Dermis microvascular lymphatic vessel endothelial cell (primary cell): ENCODE measurements at regions not wholly inside any gene's neighbourhood (a gene's known extent, or its start where the extent isn't known, plus 50 kb on each side); places are given as distances from the start of the nearest gene placed in this dataset.
"Not testable (repeated sequence)": the region's sequence is repeated elsewhere in the genome, so short reads cannot be mapped to it uniquely, and the experiment has no call there.

Experiments used
- DNase-seq, 2 donors: peaks; one replicate each; pipeline versions ENCODE4 v3.0.0 to v3.0.0-alpha.2; 2010; ENCODE audit warnings: low read depth in 2 of 2

DNA sequence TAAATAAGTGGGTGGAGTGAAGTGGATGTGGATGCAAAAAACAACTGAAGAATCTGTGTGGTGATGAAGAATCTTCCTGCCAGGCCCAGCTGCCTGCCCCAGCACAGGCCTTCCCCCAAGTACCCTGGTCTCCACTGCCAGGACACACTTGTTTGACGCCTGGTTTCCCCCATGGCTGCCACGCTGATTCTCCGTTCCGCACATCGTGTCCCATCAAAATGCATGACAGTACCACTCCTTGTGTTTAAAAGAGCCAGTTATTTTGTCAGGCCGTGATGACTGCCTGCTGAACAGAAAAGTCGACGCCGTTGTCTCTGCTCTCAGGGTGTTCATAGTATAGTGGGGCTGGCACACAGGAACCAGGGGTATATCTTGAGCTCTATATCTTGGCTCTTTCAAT lies 50.3 kb upstream of the KYNU start:
- no peak for DNase-seq

DNA sequence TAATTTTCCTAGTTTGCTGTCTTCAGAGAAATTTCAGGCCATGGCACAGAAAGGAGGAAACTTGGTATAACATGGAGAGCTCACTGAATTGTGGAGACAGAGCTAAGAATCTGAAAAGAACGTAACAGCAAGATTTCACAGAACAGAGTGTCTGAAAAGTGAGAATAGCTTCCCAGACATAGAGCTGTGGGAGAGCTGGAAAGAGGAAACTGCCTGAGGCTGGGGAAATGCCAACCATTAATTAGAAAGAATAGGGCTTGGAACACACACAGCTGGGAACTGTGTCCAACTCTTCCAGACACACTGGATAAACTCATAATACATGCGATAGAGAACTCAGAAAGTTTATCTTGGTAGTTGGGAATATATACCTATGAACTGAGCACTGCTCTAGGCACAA lies 51.6 kb upstream of the KYNU start:
- peak in 1 of 2 donors; percentile 68 for DNase-seq

DNA sequence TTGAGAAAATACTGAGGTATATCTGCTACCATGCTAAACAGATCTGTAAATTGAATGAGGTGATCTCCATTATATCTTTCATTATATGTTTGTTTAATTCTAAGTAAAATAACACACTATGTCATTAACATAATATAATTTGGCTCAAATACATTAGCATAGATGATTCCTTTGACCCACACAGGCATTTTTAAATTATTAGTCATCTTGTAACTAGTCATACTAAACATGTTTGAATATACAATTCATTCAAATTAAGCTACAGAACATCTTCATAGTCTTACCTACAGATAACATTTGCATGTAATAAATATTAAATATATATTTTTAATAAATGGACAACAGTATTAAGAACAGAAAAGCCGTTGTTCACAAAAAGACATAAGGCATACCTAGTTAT lies 52.7 kb upstream of the KYNU start:
- DNase-seq, result no peak

DNA sequence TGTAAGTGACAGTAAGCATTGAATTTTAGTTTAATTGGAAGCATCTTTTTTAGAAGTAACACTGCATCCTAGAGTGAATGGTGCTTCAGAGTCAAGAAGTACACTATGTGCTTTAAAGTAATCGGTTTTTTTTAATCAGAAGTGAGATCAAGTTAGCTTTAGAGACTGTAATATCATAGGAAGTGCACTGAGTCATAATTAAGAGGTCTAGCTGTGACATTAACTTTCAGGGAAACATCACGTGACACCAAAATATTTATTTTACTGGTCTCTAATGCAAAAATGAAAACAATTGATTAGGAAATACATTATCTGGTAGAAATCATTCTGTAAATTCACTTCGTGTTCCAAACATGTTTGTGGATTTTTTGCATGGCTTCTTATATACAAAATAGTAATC lies 55.3 kb upstream of the KYNU start:
- peak in 1 of 2 donors; percentile 45 for DNase-seq

DNA sequence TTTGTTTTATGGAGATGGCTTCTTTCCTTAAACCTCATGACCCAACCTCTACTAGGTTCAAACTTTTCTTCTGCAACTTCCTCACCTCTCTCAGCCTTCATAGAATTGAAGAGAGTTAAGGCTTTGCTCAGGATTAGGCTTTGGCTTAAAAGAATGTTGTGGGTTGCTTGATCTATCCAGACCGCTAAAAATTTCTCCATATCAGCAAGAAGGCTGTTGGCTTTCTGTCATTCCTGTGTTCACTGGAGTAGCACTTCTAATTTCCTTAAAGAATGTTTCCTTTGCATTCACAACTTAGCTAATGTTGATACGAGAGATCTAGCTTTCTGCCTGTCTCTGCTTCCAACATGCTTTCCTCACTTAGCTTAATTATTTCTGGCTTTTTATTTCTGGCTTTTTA lies 58.1 kb upstream of the KYNU start:
- no peak for DNase-seq

DNA sequence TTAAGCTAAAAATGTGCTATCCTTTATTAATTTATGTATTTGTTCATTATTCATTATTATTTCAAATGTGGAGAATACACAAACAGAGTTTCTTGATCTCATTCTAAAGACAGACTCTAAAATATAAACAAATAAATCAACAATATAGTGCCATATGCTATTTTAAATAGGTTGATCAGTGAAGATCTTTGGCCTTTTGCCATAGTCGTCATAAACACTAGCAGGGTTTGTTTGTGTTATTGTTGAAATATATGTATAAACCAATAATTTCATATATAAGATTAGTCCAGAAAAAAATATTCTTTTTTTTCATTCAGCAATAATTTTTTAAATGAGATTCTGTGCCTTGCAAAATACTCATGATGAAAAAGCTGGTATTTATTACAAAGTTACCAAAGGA lies 62.1 kb upstream of the KYNU start:
- no peak for DNase-seq

DNA sequence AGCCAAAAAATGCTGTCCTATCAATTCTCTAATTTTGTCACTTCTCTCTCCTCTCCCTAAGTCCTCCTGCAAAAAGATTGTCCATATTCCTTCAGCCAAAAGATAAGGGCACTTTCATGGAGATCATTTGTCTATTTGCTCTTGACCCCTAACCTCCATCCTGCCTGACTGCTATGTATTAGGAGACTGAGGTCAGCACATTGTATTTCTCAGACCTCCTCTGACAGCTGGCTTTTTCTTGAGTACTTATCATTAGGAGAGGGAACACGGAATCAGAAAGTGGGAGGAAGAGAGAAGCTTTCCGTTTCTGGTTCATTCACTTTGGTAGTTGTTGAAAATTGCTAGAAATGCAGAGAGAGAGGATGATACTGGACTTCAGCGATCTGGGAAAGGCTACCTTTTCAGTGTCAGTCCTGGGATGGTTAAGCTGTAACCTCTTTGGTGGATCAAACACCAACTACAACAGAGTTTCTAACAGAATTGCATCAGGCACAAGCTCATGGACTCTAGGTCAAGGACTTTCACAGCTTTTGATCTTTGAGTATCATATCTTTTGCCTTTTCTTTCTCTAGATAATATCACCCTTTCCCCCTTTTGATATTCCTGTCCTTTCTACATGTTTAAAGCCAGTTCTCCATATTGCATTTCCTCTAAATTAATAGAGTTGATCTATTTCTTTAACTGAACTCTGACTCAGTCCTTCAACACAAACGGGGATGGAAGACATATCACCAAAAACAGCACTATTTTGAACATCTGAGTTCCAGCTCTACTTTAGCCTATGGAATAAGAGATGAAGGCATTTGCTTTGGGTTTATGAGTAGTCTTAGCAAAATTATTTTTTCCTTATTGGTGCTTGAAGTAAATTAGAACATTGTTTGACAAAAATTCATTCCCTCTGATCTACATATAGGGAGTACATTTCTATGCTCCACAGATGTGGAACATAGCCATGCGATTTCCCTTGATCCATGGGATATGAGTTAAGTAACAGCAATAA lies 63.3 kb upstream of the KYNU start:
- DNase-seq, result no peak

DNA sequence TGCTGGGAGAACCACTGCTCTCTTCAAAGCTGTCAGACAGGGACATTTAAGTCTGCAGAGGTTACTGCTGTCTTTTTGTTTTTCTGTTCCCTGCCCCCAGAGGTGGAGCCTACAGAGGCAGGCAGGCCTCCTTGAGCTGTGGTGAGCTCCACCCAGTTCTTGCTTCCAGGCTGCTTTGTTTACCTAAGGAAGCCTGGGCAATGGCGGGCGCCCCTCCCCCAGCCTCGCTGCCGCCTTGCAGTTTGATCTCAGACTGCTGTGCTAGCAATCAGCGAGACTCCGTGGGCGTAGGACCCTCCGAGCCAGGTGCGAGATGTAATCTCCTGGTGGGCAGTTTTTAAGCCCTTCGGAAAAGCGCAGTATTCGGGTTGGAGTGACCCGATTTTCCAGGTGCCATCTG lies 65.8 kb upstream of the KYNU start:
- DNase-seq, result not testable (repeated sequence)

DNA sequence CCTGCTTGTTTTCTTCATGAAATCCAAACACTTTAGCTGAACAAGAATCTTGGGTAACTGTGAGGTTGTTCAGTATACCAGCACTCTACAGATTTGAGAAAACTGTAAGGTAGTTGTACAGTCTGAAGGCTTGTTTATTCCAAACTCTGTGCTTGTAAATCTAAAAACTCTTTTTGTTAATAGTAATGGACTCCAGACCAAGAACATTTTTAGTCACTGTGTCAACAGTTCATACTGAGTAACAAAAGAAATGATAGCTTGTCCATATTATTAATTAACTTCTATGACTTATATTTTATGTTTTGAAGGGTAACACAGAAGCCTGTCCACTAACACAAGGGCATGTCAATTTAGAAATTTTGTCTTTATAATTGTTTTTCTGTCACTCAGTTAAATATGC lies 72.2 kb upstream of the KYNU start:
- no peak for DNase-seq

DNA sequence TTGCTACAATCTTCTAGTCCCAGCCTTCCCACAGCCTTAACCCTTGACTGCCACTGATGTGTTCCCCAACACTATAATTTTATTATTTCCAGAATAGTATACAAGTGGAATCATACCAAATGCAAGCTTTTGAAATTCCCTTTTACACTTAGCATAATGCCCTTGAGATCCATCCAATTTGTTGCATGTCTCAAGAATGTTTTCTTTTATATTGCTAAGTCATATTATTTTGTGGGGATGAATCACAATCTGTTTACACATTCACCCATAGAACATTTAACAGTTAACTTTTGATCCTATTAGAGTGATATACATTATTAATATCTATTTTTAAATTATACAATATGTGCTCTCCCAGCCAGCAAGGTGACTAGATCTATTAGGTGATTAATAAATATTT lies 74.3 kb upstream of the KYNU start:
- no peak for DNase-seq

DNA sequence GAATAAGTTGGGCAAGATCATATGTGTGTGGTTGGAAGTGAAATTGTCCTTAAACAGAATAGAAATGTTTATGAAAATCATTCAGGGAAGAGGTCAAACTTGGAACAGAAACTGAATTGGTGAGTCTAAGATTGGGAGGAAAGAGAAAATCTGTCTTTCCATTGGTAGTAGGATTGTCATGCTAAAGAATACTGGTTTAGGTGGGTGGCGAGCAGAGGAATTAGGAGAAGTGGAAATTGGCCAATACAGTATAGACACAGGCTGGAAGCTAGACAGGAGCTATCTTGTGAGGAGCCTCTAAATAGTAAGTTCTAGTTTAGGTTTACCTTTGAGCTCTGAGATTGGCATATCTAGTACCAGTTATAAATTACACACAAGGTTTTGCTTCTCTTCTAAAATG lies 80.9 kb upstream of the KYNU start:
- DNase-seq, result no peak

DNA sequence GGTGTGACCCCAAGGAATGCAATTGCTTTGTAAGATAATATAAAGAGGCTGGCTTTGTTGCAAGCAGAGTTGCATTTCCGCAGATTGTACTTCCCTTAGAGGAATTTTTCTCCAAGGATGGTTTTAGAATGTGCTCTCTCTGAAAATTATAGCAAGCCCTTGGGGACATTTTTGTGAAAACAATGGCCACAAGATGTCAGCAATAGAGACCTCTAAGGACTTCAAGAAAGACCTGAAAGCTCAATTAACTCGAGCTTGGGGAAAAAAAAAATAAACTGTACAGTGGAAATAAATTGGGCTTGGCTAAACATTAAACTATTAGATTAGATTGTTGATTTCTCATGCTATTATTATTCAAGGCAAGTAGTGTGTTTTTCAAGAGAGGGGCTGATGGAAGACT lies 81.3 kb upstream of the KYNU start:
- DNase-seq, result peak in 1 of 2 donors; percentile 20

DNA sequence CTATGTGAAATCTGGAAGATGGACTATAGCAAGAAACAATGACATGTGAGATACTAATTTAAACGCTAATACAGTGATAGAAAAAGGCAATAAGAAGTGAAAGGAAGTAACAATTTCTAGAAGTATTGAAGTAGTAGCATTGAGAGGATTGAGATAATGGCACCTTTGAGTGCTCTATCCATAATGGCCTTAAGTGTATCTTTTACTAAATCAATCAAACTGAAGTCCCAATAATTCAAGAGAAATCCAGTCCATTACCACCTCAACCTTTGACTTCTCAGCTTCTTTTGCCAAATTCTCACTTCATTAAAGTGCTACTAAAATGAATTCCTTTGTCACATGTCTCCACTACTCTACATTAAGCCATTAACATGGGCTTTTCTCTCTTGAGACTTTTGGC lies 82.6 kb upstream of the KYNU start:
- DNase-seq, result no peak

DNA sequence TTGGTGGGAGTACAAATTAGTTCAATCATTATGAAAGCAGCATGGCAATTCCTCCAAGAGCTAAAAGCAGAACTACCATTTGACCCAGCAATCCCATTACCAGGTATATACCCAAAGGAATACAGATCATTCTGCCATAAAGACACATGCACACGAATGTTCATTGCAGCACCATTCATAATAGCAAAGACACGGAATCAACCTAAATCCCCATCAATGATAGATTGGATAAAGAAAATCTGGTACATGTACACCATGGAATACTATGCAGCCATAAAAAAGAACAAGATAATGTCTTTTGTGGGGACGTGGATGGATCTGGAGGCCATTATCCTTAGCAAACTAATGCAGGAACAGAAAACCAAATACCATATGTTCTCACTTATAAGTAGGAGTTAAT lies 85.1 kb upstream of the KYNU start:
- DNase-seq, result not testable (repeated sequence)

DNA sequence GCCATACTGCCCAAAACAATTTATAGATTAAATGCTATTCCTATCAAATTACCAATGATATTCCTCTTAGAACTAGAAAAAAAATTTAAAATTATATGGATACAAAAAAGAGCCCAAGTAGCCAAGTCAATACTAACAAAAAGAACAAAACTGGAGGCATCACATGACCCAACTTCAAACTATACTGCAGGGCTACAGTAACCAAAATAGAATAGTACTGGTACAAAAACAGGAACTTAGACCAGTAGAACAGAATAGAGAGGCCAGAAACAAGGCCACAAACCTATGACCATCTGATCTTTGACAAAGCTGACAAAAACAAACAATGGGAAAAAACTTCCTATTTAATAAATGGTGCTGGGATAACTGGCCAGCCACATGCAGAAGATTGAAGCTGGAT lies 86.1 kb upstream of the KYNU start:
- peak in 1 of 2 donors; percentile 49 for DNase-seq

DNA sequence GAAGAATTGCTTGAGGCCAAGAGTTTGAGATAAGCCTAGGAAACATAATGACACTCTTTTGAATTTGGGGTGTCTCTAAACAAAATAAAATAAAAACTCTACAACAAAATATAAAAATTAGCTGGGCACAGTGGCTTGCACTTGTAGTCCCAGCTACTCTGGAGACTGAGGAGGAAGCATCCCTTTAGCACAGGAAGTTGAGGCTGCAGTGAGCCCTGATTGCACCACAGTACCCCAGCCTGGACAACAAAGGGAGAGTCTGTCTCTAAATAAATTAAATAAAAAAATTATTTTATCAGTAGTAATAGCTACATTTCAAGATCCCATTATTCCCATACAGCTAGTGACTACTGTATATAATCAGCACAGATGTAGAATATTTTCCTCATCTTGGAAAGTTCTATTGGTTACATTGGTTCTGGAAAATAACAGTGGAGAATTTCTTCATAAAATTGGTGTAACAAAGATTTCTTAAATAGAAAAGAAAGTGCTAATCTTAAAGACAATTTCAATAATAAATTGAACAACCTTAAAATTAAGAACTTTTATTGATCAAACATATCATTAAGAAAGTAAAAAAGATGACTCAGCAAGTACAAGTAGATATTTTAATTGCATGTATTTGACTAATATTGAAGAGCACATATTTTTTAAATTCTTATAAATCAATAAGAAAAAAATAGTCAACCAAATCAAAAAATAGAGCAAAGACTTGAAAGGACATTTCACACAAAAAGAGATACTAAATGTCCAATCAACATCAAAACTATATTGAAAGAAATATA lies 90.4 kb upstream of the KYNU start:
- no peak for DNase-seq

DNA sequence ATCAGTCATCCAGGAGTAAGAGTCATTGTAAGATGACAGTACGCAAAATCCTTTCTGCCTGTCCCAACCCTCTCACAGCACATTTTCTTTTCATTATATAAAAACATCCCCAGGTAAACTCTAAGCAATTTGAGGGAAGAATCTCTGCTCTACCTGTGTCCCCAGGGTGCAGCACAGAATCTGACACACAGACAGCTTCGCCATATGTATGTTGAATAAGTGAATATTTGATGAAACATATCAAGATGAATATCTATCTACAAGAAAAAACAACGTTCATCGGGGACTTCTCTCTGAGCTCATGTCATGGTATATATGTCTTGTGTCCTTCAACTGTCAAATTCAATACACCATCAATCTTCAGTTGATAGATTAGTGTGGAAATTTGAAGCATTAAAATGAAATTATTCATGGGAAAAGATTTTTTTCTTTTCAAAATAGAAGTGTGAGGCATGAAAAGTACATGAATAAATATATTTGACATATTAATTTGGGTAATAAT lies 94.5 kb upstream of the KYNU start:
- DNase-seq, result no peak

DNA sequence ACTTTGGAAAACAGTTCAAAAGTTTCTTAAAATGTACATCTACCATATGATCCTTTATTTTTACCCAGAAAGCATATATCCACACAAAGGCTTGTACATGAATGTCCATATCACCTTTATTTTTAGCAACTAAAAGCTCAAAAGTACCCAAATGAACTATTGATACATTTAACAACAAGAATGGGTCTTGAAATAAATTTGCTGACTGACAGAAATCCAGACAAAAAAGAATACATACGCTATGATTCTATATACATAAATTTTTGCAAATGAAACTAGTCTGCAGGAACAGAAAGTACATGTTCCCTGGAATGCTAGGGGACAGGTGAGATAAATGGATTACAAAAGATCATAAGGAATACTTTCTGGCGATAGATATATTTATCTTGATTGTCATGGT lies 96.3 kb upstream of the KYNU start:
- no peak for DNase-seq

DNA sequence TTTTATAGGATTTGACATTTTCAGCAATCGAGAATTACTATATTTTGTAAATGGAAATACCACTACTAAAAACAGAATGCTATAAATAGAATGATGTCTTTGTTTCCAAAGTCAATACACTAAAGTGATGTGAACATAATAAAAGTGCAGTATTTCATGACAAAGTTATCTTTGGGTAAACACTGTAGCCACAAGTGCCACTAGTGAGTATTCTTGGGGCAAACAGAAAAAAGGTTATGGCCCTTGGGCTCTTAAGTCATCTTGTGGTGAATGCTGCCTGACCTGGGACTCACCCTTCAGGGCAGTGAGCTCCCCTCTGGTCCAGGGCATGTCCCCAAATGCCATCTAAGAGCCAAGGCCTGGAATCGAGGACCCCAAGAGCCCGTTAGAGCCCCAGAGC lies 99.2 kb upstream of the KYNU start:
- no peak for DNase-seq

DNA sequence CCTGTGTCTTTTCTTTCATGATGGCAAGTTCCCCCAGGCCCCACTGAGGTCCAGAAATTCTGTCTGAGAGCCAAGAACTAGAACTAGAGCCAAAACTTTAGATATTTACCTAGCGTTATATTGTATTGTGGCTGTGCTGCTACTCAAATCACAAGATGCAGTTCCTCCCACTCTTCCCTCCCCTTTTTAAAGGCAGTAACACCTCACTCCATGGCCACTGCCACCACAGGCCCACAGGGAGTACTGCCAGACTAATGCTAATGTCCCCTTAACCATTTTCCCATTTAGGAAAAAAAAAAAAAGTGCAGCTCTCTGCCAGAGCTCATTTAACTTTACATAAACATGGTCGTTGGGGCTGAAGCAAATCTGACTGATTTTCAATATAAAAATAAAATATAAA lies 99.7 kb upstream of the KYNU start:
- no peak for DNase-seq

DNA sequence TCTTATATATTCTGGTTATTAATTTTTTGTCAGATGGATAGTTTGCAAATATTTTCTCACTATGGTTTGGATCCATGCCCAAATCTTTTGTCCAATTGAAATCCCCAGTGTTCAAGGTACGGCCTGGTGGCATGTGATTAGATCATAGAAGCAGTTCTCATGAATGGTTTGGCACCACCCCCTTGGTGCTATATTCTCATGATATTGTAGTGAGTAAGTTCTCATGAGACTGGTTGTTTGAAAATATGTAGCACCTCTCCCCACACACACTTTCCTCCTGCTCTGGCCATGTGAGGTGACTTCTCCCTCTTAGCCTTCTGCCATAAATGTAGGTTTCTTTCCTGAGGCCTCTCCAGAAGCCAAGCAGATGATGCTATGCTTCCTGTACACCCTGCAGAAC lies 107.7 kb upstream of the KYNU start:
- DNase-seq, result peak in 1 of 2 donors; percentile 13

DNA sequence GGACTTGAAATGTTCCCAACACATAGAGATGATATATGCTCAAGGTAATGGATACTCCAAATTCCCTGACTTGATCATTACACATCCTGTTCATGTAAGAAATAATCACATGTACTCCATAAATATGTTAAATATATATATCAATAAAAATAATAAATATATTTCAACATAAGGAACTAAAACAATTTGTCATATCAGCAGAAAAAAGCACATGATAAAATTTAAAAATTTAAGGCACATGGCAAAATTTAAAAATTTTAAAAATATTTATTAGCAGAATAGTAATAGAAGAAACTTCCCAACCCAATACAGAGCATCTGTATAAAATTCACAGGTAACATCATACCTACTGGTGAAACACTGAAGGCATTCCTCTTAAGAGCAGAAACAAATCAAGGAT lies 109.6 kb upstream of the KYNU start:
- no peak for DNase-seq

DNA sequence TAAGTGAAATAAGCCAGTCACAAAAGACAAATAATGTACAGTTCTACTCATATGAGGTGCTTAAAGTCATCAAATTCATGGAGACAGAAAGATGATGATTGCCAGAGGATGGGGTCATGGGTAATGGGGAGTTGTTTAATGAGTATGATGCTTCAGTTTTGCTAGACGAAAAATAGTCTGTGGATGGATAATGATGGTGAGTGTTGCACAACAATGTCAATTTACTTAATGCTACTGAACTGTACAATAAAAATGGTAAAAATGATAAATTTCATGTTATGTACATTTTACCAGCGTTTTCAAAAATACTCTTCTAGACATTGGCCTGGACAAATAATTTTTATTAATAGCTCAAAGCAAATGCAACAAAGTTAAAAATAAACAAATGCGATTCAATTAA lies 118.5 kb upstream of the KYNU start:
- no peak for DNase-seq
